Large intestine (tissue), 3 donors: ENCODE measurements at regions not wholly inside any gene's neighbourhood (a gene's known extent, or its start where the extent isn't known, plus 50 kb on each side); places are given as distances from the start of the nearest gene placed in this dataset.
"Not testable (repeated sequence)": the region's sequence is repeated elsewhere in the genome, so short reads cannot be mapped to it uniquely, and the experiment has no call there.

Source experiments
- DNase-seq, 2 donors: peaks; one replicate each; pipeline versions ENCODE4 v3.0.0 to v3.0.0-alpha.2; 2013
- H3K27ac ChIP-seq: one replicate; pipeline ENCODE4 v1.5.1; 2013; ENCODE audit warnings: low read length
- H3K27me3 ChIP-seq: 2 replicates; pipeline ENCODE4 v1.6.1; 2013; ENCODE audit warnings: low read length; ENCODE audit not compliant: control insufficient read depth, insufficient read depth
- H3K36me3 ChIP-seq: 2 replicates; pipeline ENCODE4 v1.6.1; 2013; ENCODE audit warnings: low read length; ENCODE audit not compliant: control insufficient read depth, insufficient read depth
- H3K4me1 ChIP-seq: one replicate; pipeline ENCODE4 v1.6.1; 2013; ENCODE audit warnings: low read length; ENCODE audit not compliant: control insufficient read depth, insufficient read depth
- H3K4me3 ChIP-seq: one replicate; pipeline ENCODE4 v1.5.1; 2013; ENCODE audit warnings: low read length
- H3K9me3 ChIP-seq: one replicate; pipeline ENCODE4 v1.6.1; 2013; ENCODE audit warnings: mild to moderate bottlenecking, low read depth, low read length, moderate library complexity; ENCODE audit not compliant: control insufficient read depth
- WGBS: methylation state at CpG from one replicate; pipeline ENCODE4 v1.1.5; 2013; ENCODE audit warnings: low lambda C conversion rate; ENCODE audit not compliant: insufficient coverage; 5-methylcytosine and 5-hydroxymethylcytosine counted together

DNA sequence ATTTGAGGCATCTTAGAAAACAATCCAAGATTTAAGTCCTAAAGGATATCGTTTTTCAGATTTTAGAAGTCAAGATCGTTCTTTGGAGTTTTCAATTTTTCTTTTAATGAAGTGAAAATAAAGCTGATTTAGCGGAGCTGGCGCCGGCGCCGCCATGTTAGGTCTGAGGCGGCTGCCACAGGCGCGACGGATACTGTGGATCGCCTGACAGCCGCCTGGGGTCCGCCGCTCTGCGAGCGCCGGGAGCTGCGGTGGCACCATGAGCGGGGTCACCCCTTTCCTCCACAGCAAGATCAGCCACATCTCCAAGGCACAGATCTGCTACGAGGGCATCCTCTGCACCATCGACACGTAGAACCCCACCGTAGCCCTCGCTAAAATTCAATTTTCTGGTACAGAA is 247.2 kb downstream of the GJA1 start:
- Histone ChIP-seq H3K4me1 (no peaks in the 10 kb centered on the region), H3K36me3 (no peaks in the 10 kb centered on the region), H3K9me3 (peaks cover 9% of the 10 kb centered on the region), H3K27me3 (no peaks in the 10 kb centered on the region), H3K27ac (no peak overlapping the region), H3K4me3 (no peak overlapping the region)
- DNase-seq = no peak
- WGBS = no CpG with 5 or more reads among the region's 25 CpGs

- no CpG with 5 or more reads among the region's 10 CpGs for WGBS
- H3K36me3 ChIP-seq = not testable (repeated sequence)
Measured at GRCh38 chr6:121685806-121686205, 250.4 kb downstream of the GJA1 start.

DNA sequence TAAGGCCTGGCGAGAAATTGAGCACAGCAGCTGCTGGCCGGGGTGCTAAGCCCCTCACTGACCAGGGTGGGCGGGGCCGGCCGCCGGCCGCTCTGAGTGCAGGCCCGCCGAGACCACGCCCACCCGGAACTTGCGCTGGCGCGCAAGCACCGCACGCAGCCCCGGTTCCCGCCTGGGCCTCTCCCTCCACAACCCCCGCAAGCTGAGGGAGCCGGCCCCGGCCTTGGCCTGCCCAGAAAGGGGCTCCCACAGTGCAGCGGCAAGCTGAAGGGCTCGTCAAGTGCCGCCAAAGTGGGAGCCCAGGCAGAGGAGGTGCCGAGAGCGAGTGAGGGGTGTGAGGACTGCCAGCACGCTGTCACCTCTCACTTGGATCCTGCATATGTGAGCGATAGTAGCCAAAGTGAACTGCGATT is 251.2 kb downstream of the GJA1 start:
- H3K27ac ChIP-seq = no peak overlapping the region
- no peak for DNase-seq
- WGBS = no CpG with 5 or more reads among the region's 29 CpGs
- H3K4me3 ChIP-seq = no peak overlapping the region
- no peaks in the 10 kb centered on the region for H3K36me3 ChIP-seq
- H3K9me3 ChIP-seq = peaks cover 9% of the 10 kb centered on the region
- peaks cover 2% of the 10 kb centered on the region for H3K4me1 ChIP-seq
- no peaks in the 10 kb centered on the region for H3K27me3 ChIP-seq

More at GRCh38 chr6:121685806-121686205, 250.4 kb downstream of the GJA1 start:
- H3K27ac ChIP-seq, DNase-seq, H3K27me3 ChIP-seq, H3K9me3 ChIP-seq, H3K4me1 ChIP-seq, H3K4me3 ChIP-seq: not testable (repeated sequence)

GRCh38 chr6:121688974-121689373 is 253.5 kb downstream of the GJA1 start:
- Histone ChIP-seq H3K4me3 (no peak overlapping the region), H3K27ac (no peak overlapping the region), H3K27me3 (no peaks in the 10 kb centered on the region), H3K9me3 (peaks cover 6% of the 10 kb centered on the region), H3K36me3 (no peaks in the 10 kb centered on the region), H3K4me1 (peaks cover 7% of the 10 kb centered on the region)
- WGBS = no CpG with 5 or more reads among the region's 2 CpGs
- no peak for DNase-seq

DNA sequence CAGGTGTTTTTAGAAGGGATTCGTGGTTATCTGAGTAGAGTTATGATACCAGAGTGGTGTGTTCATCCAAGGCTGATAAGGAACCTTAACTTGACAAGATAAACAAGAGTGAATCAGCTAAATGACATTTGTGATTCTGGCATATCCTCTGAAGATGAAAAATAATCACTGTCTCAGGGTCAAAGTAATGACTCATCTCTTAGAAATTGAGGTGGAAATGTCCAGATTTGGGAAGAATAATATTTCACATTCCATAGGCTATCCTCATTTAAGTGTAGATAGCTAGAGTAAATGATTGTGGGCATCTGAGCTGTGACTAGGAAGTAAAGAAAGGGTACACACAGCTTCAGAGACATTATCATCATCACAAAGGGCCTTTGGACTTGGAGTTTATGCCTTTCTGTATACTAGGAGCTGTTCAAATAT is 255.7 kb downstream of the GJA1 start:
- H3K9me3 ChIP-seq = peaks cover 6% of the 10 kb centered on the region
- DNase-seq = peak; percentile 32 to 63
- H3K4me3 ChIP-seq = no peak overlapping the region
- H3K36me3 ChIP-seq = no peaks in the 10 kb centered on the region
- no CpG with 5 or more reads among the region's 1 CpG for WGBS
- no peaks in the 10 kb centered on the region for H3K27me3 ChIP-seq
- H3K4me1 ChIP-seq = peaks cover 7% of the 10 kb centered on the region
- H3K27ac ChIP-seq = peak overlapping the region; percentile 1

DNA sequence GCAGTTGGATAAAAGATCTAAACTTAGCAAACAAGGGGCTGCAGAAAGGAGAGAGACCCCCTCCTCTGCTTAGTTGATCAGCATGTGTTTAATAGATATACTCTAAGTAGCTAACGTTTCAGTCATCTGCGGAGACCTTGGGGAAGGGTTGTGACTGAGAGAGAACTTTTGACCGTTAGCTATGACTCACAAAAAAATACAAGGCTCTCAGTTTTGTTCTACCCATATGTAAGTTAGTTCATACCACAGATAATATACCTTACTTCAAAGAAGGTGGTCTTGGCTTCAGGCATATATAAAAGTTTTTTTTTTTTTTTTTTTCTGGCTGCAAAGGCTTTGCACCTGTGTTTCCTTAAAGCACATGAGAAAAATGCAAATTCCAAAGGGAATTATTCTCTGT is 258.9 kb downstream of the GJA1 start:
- no peak for DNase-seq
- Histone ChIP-seq H3K27ac (no peak overlapping the region), H3K4me1 (peaks cover 7% of the 10 kb centered on the region), H3K9me3 (no peaks in the 10 kb centered on the region), H3K27me3 (no peaks in the 10 kb centered on the region), H3K36me3 (no peaks in the 10 kb centered on the region), H3K4me3 (no peak overlapping the region)
- 80% methylated on average over 2 of the region's 3 CpGs for WGBS

DNA sequence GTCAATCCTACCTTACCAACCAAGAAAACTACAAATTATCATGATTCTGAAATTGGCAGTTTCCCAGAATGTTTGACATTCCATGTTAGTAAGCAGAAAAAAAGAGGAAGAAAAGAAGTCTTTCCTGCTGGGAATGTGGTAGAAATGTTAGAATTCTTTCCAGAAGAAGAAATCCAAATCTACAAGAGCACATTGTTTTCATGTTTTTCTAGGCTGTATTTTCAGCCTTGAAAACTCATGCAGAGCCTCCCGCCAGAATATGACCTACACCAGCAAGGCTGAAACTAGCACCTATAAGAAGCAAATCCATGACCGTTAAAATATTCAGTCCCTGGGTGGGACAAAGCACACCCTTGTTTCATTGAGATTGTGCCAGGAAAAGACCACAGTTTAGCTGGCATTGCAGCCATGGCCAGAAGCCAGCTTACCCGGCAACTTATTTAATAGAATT is 259.4 kb downstream of the GJA1 start:
- Histone ChIP-seq H3K27me3 (no peaks in the 10 kb centered on the region), H3K4me1 (peaks cover 7% of the 10 kb centered on the region), H3K27ac (no peak overlapping the region), H3K4me3 (no peak overlapping the region), H3K9me3 (no peaks in the 10 kb centered on the region), H3K36me3 (no peaks in the 10 kb centered on the region)
- WGBS = no CpG with 5 or more reads among the region's 3 CpGs
- no peak for DNase-seq

GRCh38 chr6:121695329-121695728 is 259.9 kb downstream of the GJA1 start:
- no peaks in the 10 kb centered on the region for H3K36me3 ChIP-seq
- H3K9me3 ChIP-seq = no peaks in the 10 kb centered on the region
- no peak overlapping the region for H3K4me3 ChIP-seq
- no peaks in the 10 kb centered on the region for H3K27me3 ChIP-seq
- H3K27ac ChIP-seq = no peak overlapping the region
- WGBS = no CpG with 5 or more reads among the region's 3 CpGs
- DNase-seq = no peak
- peaks cover 7% of the 10 kb centered on the region for H3K4me1 ChIP-seq

DNA sequence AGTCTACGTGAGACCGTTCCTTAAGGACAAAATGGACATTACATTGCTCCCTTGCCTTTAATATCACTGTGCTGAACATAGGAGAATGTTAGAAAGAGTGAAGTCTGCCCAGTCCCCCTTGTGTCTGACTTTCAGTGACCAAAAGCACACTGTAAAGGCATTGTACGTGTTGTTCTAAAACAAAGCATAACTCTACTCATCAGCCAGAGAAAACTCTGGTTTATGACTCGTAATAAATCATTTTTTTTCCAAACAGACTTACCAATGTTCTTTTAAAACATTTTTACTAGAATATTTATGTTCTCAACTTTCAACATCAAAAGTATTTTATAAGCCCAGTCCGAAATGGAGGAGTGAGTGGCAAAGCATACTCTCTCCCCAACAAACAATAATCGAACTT is 262.5 kb downstream of the GJA1 start:
- Histone ChIP-seq H3K9me3 (no peaks in the 10 kb centered on the region), H3K4me3 (no peak overlapping the region)

DNA sequence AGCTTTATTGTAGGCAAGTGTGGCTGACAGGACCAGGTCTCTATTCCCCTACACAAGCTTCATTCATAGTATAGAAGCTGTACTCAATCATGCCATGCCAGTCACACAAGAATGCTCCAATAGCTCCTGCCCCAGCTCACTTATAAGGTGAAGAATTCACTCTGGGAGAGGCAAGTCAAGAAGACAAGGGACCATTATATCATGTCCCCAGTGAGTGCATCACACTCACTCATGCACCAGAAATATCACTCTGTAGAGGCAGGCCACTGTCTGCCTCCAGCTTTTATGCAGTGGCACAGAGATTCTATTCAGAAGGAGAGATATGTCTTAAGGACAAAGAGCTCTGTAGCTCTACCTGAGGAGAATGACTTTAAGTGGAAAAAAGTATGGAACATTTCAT is 263.2 kb downstream of the GJA1 start:
- no peaks in the 10 kb centered on the region for H3K9me3 ChIP-seq
- no peaks in the 10 kb centered on the region for H3K4me1 ChIP-seq
- no peaks in the 10 kb centered on the region for H3K27me3 ChIP-seq
- no peak for DNase-seq
- no peaks in the 10 kb centered on the region for H3K36me3 ChIP-seq
- no peak overlapping the region for H3K4me3 ChIP-seq
- no peak overlapping the region for H3K27ac ChIP-seq

More for the DNA sequence above, 262.5 kb downstream of the GJA1 start:
- Histone ChIP-seq H3K27me3 (no peaks in the 10 kb centered on the region), H3K27ac (no peak overlapping the region), H3K4me1 (no peaks in the 10 kb centered on the region), H3K36me3 (no peaks in the 10 kb centered on the region)
- DNase-seq = no peak
- no CpG with 5 or more reads among the region's 6 CpGs for WGBS

- WGBS = no CpG with 5 or more reads among the region's 8 CpGs
- H3K36me3 ChIP-seq, DNase-seq, H3K9me3 ChIP-seq, H3K27me3 ChIP-seq, H3K4me3 ChIP-seq, H3K4me1 ChIP-seq, H3K27ac ChIP-seq: not testable (repeated sequence)
Measured at GRCh38 chr6:121703129-121703528, 267.7 kb downstream of the GJA1 start.
